ENCODE measurements at regions not wholly inside any gene's neighbourhood (a gene's known extent, or its start where the extent isn't known, plus 50 kb on each side); places are given as distances from the start of the nearest gene placed in this dataset.

DNA sequence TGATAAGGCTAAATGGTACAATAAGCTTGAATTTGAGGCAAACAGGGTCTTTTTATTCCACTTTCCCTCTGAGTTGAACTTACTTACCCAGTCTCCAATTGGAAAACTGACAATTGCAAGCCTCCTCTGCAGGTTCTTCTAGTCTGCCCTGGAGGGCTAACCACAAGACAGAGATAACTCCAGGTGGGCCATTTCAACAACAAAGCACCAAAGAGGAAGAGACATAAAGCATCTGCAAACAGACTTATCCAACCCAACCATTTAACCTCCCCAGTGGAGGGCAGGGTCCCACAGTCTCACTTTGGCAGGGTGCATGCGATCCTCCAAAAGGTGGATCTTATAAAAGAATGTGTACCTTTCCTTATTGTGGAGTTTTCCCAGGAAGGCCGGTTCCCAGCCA lies 525.8 kb downstream of the DIPK2A start:
- TF ChIP-seq, protein P1, sequence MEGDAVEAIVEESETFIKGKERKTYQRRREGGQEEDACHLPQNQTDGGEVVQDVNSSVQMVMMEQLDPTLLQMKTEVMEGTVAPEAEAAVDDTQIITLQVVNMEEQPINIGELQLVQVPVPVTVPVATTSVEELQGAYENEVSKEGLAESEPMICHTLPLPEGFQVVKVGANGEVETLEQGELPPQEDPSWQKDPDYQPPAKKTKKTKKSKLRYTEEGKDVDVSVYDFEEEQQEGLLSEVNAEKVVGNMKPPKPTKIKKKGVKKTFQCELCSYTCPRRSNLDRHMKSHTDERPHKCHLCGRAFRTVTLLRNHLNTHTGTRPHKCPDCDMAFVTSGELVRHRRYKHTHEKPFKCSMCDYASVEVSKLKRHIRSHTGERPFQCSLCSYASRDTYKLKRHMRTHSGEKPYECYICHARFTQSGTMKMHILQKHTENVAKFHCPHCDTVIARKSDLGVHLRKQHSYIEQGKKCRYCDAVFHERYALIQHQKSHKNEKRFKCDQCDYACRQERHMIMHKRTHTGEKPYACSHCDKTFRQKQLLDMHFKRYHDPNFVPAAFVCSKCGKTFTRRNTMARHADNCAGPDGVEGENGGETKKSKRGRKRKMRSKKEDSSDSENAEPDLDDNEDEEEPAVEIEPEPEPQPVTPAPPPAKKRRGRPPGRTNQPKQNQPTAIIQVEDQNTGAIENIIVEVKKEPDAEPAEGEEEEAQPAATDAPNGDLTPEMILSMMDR (optimal IDR thresholded peaks at IDR 0.05 in 1 of 3, IDR thresholded peaks at IDR 0.05 in 1 of 3, conservative IDR thresholded peaks at IDR 0.05 in 1 of 3; ENCODE audit: extremely low read depth in 1 of 3, insufficient read depth in 2 of 3, low read length in 3 of 3), result no peak
- no peak for TF ChIP-seq EZH2 (IDR thresholded peaks at IDR 0.05; ENCODE audit: low read length)
